Tibial nerve (tissue), 4 donors: ENCODE measurements at regions not wholly inside any gene's neighbourhood (a gene's known extent, or its start where the extent isn't known, plus 50 kb on each side); places are given as distances from the start of the nearest gene placed in this dataset.

Experiments used
- EP300 ChIP-seq, 2 donors: sonication (generic); formaldehyde crosslinking; IDR thresholded peaks; one replicate each; pipeline ENCODE4 v1.6.1; 2017; ENCODE audit warnings: antibody characterized with exemption in 2 of 2, mild to moderate bottlenecking in 1 of 2
- POLR2A ChIP-seq, 2 donors: fragments of 450-650 bp; IDR thresholded peaks; one replicate each; pipeline ENCODE4 v1.6.1; 2017; ENCODE audit warnings: antibody characterized with exemption in 2 of 2, mild to moderate bottlenecking in 2 of 2, moderate library complexity in 2 of 2
- TF ChIP-seq, protein P1 (sequence below), 5 experiments: fragments of 200-600 bp in 3 of 5; fragments of 450-650 bp in 2 of 5; sonication (generic) in 3 of 5; IDR thresholded peaks; one replicate each; pipeline ENCODE4 v1.5.1; 2016 to 2019; ENCODE audit warnings: antibody characterized with exemption in 5 of 5, mild to moderate bottlenecking in 3 of 5, moderate library complexity in 2 of 5

- TF ChIP-seq POLR2A (IDR thresholded peaks at IDR 0.05): no peak
- TF ChIP-seq, protein P1, sequence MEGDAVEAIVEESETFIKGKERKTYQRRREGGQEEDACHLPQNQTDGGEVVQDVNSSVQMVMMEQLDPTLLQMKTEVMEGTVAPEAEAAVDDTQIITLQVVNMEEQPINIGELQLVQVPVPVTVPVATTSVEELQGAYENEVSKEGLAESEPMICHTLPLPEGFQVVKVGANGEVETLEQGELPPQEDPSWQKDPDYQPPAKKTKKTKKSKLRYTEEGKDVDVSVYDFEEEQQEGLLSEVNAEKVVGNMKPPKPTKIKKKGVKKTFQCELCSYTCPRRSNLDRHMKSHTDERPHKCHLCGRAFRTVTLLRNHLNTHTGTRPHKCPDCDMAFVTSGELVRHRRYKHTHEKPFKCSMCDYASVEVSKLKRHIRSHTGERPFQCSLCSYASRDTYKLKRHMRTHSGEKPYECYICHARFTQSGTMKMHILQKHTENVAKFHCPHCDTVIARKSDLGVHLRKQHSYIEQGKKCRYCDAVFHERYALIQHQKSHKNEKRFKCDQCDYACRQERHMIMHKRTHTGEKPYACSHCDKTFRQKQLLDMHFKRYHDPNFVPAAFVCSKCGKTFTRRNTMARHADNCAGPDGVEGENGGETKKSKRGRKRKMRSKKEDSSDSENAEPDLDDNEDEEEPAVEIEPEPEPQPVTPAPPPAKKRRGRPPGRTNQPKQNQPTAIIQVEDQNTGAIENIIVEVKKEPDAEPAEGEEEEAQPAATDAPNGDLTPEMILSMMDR (IDR thresholded peaks at IDR 0.05): no peak
- TF ChIP-seq EP300 (IDR thresholded peaks at IDR 0.05): no peak
Measured at GRCh38 chr3:101973163-101973505, 123.8 kb downstream of the NFKBIZ start.
